Kidney (tissue), 13 donors: ENCODE measurements at regions not wholly inside any gene's neighbourhood (a gene's known extent, or its start where the extent isn't known, plus 50 kb on each side); places are given as distances from the start of the nearest gene placed in this dataset.

Experiments used
- DNase-seq, 5 donors: peaks; one replicate each; pipeline ENCODE4 v3.0.0-alpha.2; 2013 to 2020
- FAIRE-seq: peaks from 2 replicates; lab custom pipeline; 2012; peaks lifted over from hg19 to GRCh38; lab: Jason Lieb, UNC
- H3K27ac ChIP-seq, 2 donors: one replicate each; pipeline ENCODE4 v1.7.0; 2013; ENCODE audit warnings: low read depth in 2 of 2, low read length in 2 of 2, inconsistent platforms in 1 of 2
- H3K27me3 ChIP-seq: one replicate; pipeline ENCODE4 v1.7.1; 2013; ENCODE audit warnings: low read length, inconsistent platforms; ENCODE audit not compliant: control insufficient read depth, insufficient read depth
- H3K36me3 ChIP-seq, 3 donors: one replicate each; pipeline versions ENCODE4 v1.7.0 to v1.7.1; 2013; ENCODE audit warnings: low read length in 3 of 3, control low read depth in 1 of 3, inconsistent platforms in 1 of 3; ENCODE audit not compliant: insufficient read depth in 3 of 3, control insufficient read depth in 2 of 3
- H3K4me1 ChIP-seq, 3 donors: one replicate each; pipeline versions ENCODE4 v1.7.0 to v1.7.1; 2013; ENCODE audit warnings: low read length in 3 of 3, inconsistent platforms in 1 of 3, low read depth in 1 of 3; ENCODE audit not compliant: control insufficient read depth in 2 of 3, insufficient read depth in 2 of 3
- H3K4me3 ChIP-seq, 3 donors: one replicate each; pipeline versions ENCODE4 v1.7.0 to v1.8.1; 2013; ENCODE audit warnings: low read length in 3 of 3, control low read depth in 1 of 3, inconsistent platforms in 1 of 3
- H3K9ac ChIP-seq, 3 donors: one replicate each; pipeline versions ENCODE4 v1.7.0 to v1.7.1; 2013; ENCODE audit warnings: low read length in 3 of 3, control low read depth in 1 of 3, inconsistent platforms in 1 of 3
- H3K9me3 ChIP-seq, 3 donors: one replicate each; pipeline versions ENCODE4 v1.7.0 to v1.7.1; 2013; ENCODE audit warnings: low read length in 3 of 3, control low read depth in 1 of 3, inconsistent platforms in 1 of 3; ENCODE audit not compliant: control insufficient read depth in 2 of 3, insufficient read depth in 1 of 3
- CTCF ChIP-seq: IDR thresholded peaks from 3 replicates; pipeline ENCODE4 v1.5.1; 2012; ENCODE audit warnings: mild to moderate bottlenecking, moderate library complexity, borderline replicate concordance; ENCODE audit not compliant: insufficient read depth; ENCODE audit errors: extremely low read depth
- intact Hi-C: fragments of 100-400 bp; cut with DNase I; formaldehyde crosslinking; loops from one replicate; pipeline ENCODE4 v1.11.1; 2022
- donor health status: control.
- donor health status: control.
- donor health status: control.
- donor health status: control.
- donor health status: control.
- donor health status: DM: yes; HTN: yes; CAD: no.
- donor health status: Normal renal cell carcinoma (clear cell type).

GRCh38 chr16:85353839-85354685 is 241.8 kb upstream of the CIBAR2 start:
- Histone ChIP-seq H3K9ac (no peak overlapping the region), H3K27ac (no peak overlapping the region), H3K4me3 (no peak overlapping the region), H3K4me1 (peaks cover 0 to 8% (median 6%) of the 10 kb centered on the region in 3 donors), H3K36me3 (no peaks in the 10 kb centered on the region), H3K27me3 (no peaks in the 10 kb centered on the region), H3K9me3 (no peaks in the 10 kb centered on the region)
- DNase-seq = peak in 3 of 5 donors; percentile 66 to 76 (median 72)
- TF ChIP-seq CTCF = no peak
- intact Hi-C loops = no loop called here
- FAIRE-seq = no peak

GRCh38 chr16:85354686-85355514 is 242.6 kb upstream of the CIBAR2 start:
- H3K27me3 ChIP-seq = no peaks in the 10 kb centered on the region
- H3K4me3 ChIP-seq = no peak overlapping the region
- peak in 4 of 5 donors; percentile 76 to 94 (median 85) for DNase-seq
- H3K27ac ChIP-seq = no peak overlapping the region
- H3K9me3 ChIP-seq = no peaks in the 10 kb centered on the region
- no peak for TF ChIP-seq CTCF
- no peak overlapping the region for H3K9ac ChIP-seq
- no peak for FAIRE-seq
- no peaks in the 10 kb centered on the region for H3K36me3 ChIP-seq
- peaks cover 0 to 7% (median 6%) of the 10 kb centered on the region in 3 donors for H3K4me1 ChIP-seq
- intact Hi-C loops = no loop called here

GRCh38 chr16:85355515-85355837 is 243.2 kb upstream of the CIBAR2 start:
- H3K27ac ChIP-seq = no peak overlapping the region

More at GRCh38 chr16:85355515-85355837, 243.2 kb upstream of the CIBAR2 start:
- Histone ChIP-seq H3K9ac (no peak overlapping the region), H3K4me1 (peaks cover 0 to 6% (median 3%) of the 10 kb centered on the region in 3 donors), H3K27me3 (no peaks in the 10 kb centered on the region), H3K4me3 (no peak overlapping the region), H3K36me3 (no peaks in the 10 kb centered on the region), H3K9me3 (no peaks in the 10 kb centered on the region)
- no peak for TF ChIP-seq CTCF
- no peak for DNase-seq
- FAIRE-seq = no peak
- intact Hi-C loops = no loop called here
